ENCODE measurements at regions not wholly inside any gene's neighbourhood (a gene's known extent, or its start where the extent isn't known, plus 50 kb on each side); places are given as distances from the start of the nearest gene placed in this dataset.
A peak's percentile ranks its signal among the peaks of the same experiment; 100 is the strongest.

- Mint-ChIP-seq H3K4me1 (ENCODE audit: low read depth) (peaks cover 52% of the 10 kb centered on the region), H3K9me3 (no peaks in the 10 kb centered on the region), H3K27me3 (no peaks in the 10 kb centered on the region), H3K36me3 (ENCODE audit: low read depth) (no peaks in the 10 kb centered on the region), H3K4me3 (no peak overlapping the region), H3K27ac (no peak overlapping the region)
- intact Hi-C loops (cut with micrococcal nuclease), result no loop called here
Observed at GRCh38 chr6:231779-232178, 60.5 kb upstream of the DUSP22 start.

- Mint-ChIP-seq H3K9me3 (no peaks in the 10 kb centered on the region), H3K4me3 (no peak overlapping the region), H3K4me1 (ENCODE audit: low read depth) (peaks cover 45% of the 10 kb centered on the region), H3K27ac (peak overlapping the region; percentile 40), H3K27me3 (no peaks in the 10 kb centered on the region), H3K36me3 (ENCODE audit: low read depth) (no peaks in the 10 kb centered on the region)
- intact Hi-C loops (cut with micrococcal nuclease), result no loop called here
Observed at GRCh38 chr6:232982-233640, 59.2 kb upstream of the DUSP22 start.

- intact Hi-C loops (cut with micrococcal nuclease), result no loop called here
- Mint-ChIP-seq H3K27me3 (no peaks in the 10 kb centered on the region), H3K4me1 (ENCODE audit: low read depth) (peaks cover 39% of the 10 kb centered on the region), H3K9me3 (no peaks in the 10 kb centered on the region), H3K36me3 (ENCODE audit: low read depth) (no peaks in the 10 kb centered on the region), H3K27ac (no peak overlapping the region), H3K4me3 (no peak overlapping the region)
Observed at GRCh38 chr6:234706-235372, 57.4 kb upstream of the DUSP22 start.

GRCh38 chr6:235763-236360 is 56.4 kb upstream of the DUSP22 start:
- H3K4me3 Mint-ChIP-seq, result no peak overlapping the region
- no peaks in the 10 kb centered on the region for H3K9me3 Mint-ChIP-seq
- H3K4me1 Mint-ChIP-seq (ENCODE audit: low read depth), result peaks cover 39% of the 10 kb centered on the region
- no peaks in the 10 kb centered on the region for H3K27me3 Mint-ChIP-seq
- peak overlapping the region; percentile 35 for H3K27ac Mint-ChIP-seq
- H3K36me3 Mint-ChIP-seq (ENCODE audit: low read depth), result no peaks in the 10 kb centered on the region
- intact Hi-C loops (cut with micrococcal nuclease), result no loop called here

- intact Hi-C loops (cut with micrococcal nuclease), result no loop called here
- Mint-ChIP-seq H3K36me3 (ENCODE audit: low read depth) (no peaks in the 10 kb centered on the region), H3K9me3 (no peaks in the 10 kb centered on the region), H3K4me1 (ENCODE audit: low read depth) (peaks cover 39% of the 10 kb centered on the region), H3K4me3 (no peak overlapping the region), H3K27me3 (peaks cover 3% of the 10 kb centered on the region), H3K27ac (peak overlapping the region; percentile 35)
Observed at GRCh38 chr6:236519-236918, 55.8 kb upstream of the DUSP22 start.

GRCh38 chr6:240151-240550 is 52.1 kb upstream of the DUSP22 start:
- H3K4me1 Mint-ChIP-seq (ENCODE audit: low read depth), result peaks cover 22% of the 10 kb centered on the region

GRCh38 chr6:241336-241865 is 50.9 kb upstream of the DUSP22 start:
- no peak overlapping the region for H3K27ac Mint-ChIP-seq
- no peaks in the 10 kb centered on the region for H3K36me3 Mint-ChIP-seq (ENCODE audit: low read depth)
- intact Hi-C loops (cut with micrococcal nuclease), result no loop called here
- H3K27me3 Mint-ChIP-seq, result peaks cover 3% of the 10 kb centered on the region
- H3K4me3 Mint-ChIP-seq, result no peak overlapping the region
- no peaks in the 10 kb centered on the region for H3K9me3 Mint-ChIP-seq
- peaks cover 18% of the 10 kb centered on the region for H3K4me1 Mint-ChIP-seq (ENCODE audit: low read depth)

More at GRCh38 chr6:240151-240550, 52.1 kb upstream of the DUSP22 start:
- Mint-ChIP-seq H3K9me3 (no peaks in the 10 kb centered on the region), H3K27ac (no peak overlapping the region), H3K27me3 (peaks cover 3% of the 10 kb centered on the region), H3K4me3 (no peak overlapping the region), H3K36me3 (ENCODE audit: low read depth) (no peaks in the 10 kb centered on the region)
- intact Hi-C loops (cut with micrococcal nuclease), result no loop called here
